ENCODE measurements at regions not wholly inside any gene's neighbourhood (a gene's known extent, or its start where the extent isn't known, plus 50 kb on each side); places are given as distances from the start of the nearest gene placed in this dataset.

DNA sequence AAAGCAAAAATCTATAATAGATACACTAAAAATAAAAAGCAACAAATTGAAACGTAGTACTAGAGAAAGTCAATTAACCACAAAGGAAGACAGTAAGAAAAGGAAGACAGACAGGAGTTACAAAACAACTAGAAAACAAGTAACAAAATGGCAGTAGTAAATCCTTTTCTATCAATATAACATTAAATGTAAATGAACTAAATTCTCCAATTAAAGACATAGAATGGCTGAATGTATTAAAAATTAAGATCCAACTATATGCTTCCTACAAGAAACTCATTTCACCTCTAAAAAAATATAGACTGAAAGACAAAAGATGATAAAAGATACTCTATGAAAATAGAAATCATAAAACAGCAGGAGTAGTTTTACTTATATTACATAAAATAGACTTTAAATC is 79.1 kb downstream of the CTH start:
- Histone ChIP-seq H2AFZ (ENCODE audit: low read length) (no peak overlapping the region), H4K20me1 (ENCODE audit: insufficient read depth, low read length) (no peaks in the 10 kb centered on the region), H3K27me3 (ENCODE audit: insufficient read depth, low read length) (no peaks in the 10 kb centered on the region), H3K27ac (ENCODE audit: low read depth, low read length) (no peak overlapping the region), H3K4me1 (ENCODE audit: insufficient read depth, low read length) (peaks cover 12% of the 10 kb centered on the region), H3K4me2 (ENCODE audit: insufficient read depth, low read length) (no peak overlapping the region), H3K79me2 (ENCODE audit: insufficient read depth, low read length) (no peaks in the 10 kb centered on the region), H3K9me3 (ENCODE audit: low read depth, low read length) (no peaks in the 10 kb centered on the region), H3K4me3 (ENCODE audit: insufficient read depth, low read length) (no peak overlapping the region), H3K36me3 (ENCODE audit: insufficient read depth, low read length) (no peaks in the 10 kb centered on the region)
- TF ChIP-seq, protein P1, sequence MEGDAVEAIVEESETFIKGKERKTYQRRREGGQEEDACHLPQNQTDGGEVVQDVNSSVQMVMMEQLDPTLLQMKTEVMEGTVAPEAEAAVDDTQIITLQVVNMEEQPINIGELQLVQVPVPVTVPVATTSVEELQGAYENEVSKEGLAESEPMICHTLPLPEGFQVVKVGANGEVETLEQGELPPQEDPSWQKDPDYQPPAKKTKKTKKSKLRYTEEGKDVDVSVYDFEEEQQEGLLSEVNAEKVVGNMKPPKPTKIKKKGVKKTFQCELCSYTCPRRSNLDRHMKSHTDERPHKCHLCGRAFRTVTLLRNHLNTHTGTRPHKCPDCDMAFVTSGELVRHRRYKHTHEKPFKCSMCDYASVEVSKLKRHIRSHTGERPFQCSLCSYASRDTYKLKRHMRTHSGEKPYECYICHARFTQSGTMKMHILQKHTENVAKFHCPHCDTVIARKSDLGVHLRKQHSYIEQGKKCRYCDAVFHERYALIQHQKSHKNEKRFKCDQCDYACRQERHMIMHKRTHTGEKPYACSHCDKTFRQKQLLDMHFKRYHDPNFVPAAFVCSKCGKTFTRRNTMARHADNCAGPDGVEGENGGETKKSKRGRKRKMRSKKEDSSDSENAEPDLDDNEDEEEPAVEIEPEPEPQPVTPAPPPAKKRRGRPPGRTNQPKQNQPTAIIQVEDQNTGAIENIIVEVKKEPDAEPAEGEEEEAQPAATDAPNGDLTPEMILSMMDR (IDR thresholded peaks at IDR 0.05; ENCODE audit: extremely low read depth, low read depth, low read length): no peak
- DNase-seq (ENCODE audit: insufficient read length, low spot score, missing footprints): no peak

DNA sequence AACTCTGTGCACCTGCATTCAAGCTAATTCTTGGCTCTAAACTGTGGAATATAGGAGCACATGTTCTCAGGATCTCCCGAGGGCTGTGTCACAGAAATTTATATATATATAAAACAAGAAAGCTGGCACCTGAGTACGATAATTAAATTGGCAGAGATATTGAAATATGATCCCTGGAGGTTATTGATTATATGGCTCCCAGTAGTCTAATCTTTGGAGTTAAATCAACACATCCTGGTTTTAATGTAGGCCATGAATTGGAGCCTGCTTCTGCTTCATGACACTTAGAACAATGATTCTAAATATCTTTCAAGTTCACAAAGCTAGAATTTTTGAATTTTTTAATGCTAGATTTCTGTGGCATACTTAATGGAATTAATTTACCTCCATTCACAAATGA is 84.3 kb downstream of the CTH start:
- Histone ChIP-seq H3K4me1 (ENCODE audit: insufficient read depth, low read length) (no peaks in the 10 kb centered on the region), H3K9me3 (ENCODE audit: low read depth, low read length) (no peaks in the 10 kb centered on the region), H3K27me3 (ENCODE audit: insufficient read depth, low read length) (no peaks in the 10 kb centered on the region), H3K4me3 (ENCODE audit: insufficient read depth, low read length) (no peak overlapping the region), H3K4me2 (ENCODE audit: insufficient read depth, low read length) (no peak overlapping the region), H4K20me1 (ENCODE audit: insufficient read depth, low read length) (no peaks in the 10 kb centered on the region), H3K79me2 (ENCODE audit: insufficient read depth, low read length) (no peaks in the 10 kb centered on the region), H3K27ac (ENCODE audit: low read depth, low read length) (no peak overlapping the region), H3K36me3 (ENCODE audit: insufficient read depth, low read length) (no peaks in the 10 kb centered on the region), H2AFZ (ENCODE audit: low read length) (no peak overlapping the region)
- TF ChIP-seq, protein P1 (IDR thresholded peaks at IDR 0.05; ENCODE audit: extremely low read depth, low read depth, low read length): no peak
- no peak for DNase-seq (ENCODE audit: insufficient read length, low spot score, missing footprints)

DNA sequence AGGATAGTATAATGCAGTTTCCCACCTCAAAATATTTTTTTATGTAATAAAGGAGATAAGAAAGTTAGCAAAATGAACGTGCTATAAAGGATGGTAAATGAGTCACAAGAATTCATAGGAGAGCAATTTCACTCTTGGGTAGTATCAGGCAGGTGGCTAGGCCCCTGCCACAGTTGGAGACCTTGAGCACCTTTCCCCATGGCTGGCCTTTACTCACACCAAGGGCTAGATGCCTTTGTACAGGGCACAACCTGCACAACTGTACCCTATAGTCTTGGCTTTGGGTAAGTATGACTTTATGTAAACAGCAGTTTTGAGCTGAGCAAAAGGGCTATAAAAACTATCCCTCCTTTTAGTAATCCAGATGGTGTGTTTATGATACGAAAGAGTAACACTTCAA is 85.1 kb downstream of the CTH start:
- H3K27ac ChIP-seq (ENCODE audit: low read depth, low read length): no peak overlapping the region
- H3K79me2 ChIP-seq (ENCODE audit: insufficient read depth, low read length): no peaks in the 10 kb centered on the region
- TF ChIP-seq, protein P1 (IDR thresholded peaks at IDR 0.05; ENCODE audit: extremely low read depth, low read depth, low read length): no peak
- H4K20me1 ChIP-seq (ENCODE audit: insufficient read depth, low read length): no peaks in the 10 kb centered on the region
- H3K4me2 ChIP-seq (ENCODE audit: insufficient read depth, low read length): no peak overlapping the region
- no peak for DNase-seq (ENCODE audit: insufficient read length, low spot score, missing footprints)
- no peaks in the 10 kb centered on the region for H3K36me3 ChIP-seq (ENCODE audit: insufficient read depth, low read length)
- H3K4me3 ChIP-seq (ENCODE audit: insufficient read depth, low read length): no peak overlapping the region
- H3K27me3 ChIP-seq (ENCODE audit: insufficient read depth, low read length): no peaks in the 10 kb centered on the region
- no peak overlapping the region for H2AFZ ChIP-seq (ENCODE audit: low read length)
- H3K9me3 ChIP-seq (ENCODE audit: low read depth, low read length): no peaks in the 10 kb centered on the region
- H3K4me1 ChIP-seq (ENCODE audit: insufficient read depth, low read length): no peaks in the 10 kb centered on the region

DNA sequence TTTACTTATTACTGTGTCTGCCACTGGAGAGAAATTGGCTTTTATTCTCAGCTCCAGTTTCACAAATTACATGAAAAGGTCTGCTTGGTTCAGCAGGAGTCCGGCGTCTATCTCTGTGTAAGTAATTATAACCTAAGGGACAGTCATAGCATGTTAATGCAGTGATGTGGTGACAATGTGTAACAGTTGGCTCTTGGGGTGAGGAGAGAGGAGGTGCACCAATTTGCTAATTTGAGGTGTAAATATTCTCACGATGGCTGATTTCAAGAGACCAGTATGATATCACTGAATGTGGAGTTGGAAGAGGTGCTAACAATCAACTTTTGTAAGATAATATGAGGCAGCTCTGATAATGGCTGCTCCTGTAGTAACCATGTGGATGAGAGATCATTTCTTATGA is 86.1 kb downstream of the CTH start:
- TF ChIP-seq, protein P1 (IDR thresholded peaks at IDR 0.05; ENCODE audit: extremely low read depth, low read depth, low read length): no peak
- Histone ChIP-seq H3K36me3 (ENCODE audit: insufficient read depth, low read length) (no peaks in the 10 kb centered on the region), H2AFZ (ENCODE audit: low read length) (peak overlapping the region; percentile 3), H3K27ac (ENCODE audit: low read depth, low read length) (no peak overlapping the region), H3K4me2 (ENCODE audit: insufficient read depth, low read length) (no peak overlapping the region), H3K27me3 (ENCODE audit: insufficient read depth, low read length) (no peaks in the 10 kb centered on the region), H3K4me1 (ENCODE audit: insufficient read depth, low read length) (no peaks in the 10 kb centered on the region), H4K20me1 (ENCODE audit: insufficient read depth, low read length) (no peaks in the 10 kb centered on the region), H3K79me2 (ENCODE audit: insufficient read depth, low read length) (no peaks in the 10 kb centered on the region), H3K9me3 (ENCODE audit: low read depth, low read length) (no peaks in the 10 kb centered on the region), H3K4me3 (ENCODE audit: insufficient read depth, low read length) (no peak overlapping the region)
- no peak for DNase-seq (ENCODE audit: insufficient read length, low spot score, missing footprints)

All from osteoblast (primary cell).